ENCODE measurements at regions not wholly inside any gene's neighbourhood (a gene's known extent, or its start where the extent isn't known, plus 50 kb on each side); places are given as distances from the start of the nearest gene placed in this dataset.

DNA sequence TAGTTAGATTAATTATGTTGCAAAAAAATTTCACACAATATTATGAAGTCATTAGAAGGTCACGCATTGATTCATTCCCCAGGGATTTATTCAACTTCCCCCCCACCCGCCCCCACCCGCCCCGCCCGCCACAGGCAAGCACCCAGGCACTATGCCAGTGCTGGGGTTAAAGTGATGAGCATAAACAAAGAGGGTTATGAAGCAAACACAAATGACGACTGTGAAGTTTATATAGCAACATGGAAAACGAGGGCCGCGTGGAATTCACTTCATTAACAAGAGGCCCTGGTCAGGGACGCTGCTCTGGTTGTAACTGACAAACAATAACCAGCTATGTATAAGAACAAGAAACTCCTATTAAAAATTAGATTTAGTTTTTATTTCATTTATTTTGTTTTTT lies 656.5 kb upstream of the COBL start:
- Histone ChIP-seq H3K27ac (ENCODE audit: insufficient read depth in 1 of 2, low read depth in 1 of 2, low read length in 2 of 2, poor library complexity in 1 of 2, severe bottlenecking in 2 of 2) (no peak overlapping the region), H3K4me3 (ENCODE audit: control insufficient read depth in 1 of 7, extremely low read depth in 1 of 7, insufficient read depth in 4 of 7, low read depth in 2 of 7, low read length in 6 of 7) (no peak overlapping the region), H3K4me1 (ENCODE audit: control extremely low read depth in 1 of 4, control insufficient read depth in 4 of 4, insufficient read depth in 4 of 4, low read length in 3 of 4) (no peaks in the 10 kb centered on the region), H3K36me3 (ENCODE audit: control insufficient read depth in 4 of 4, insufficient read depth in 4 of 4, low read length in 3 of 4) (no peaks in the 10 kb centered on the region), H3K9me3 (ENCODE audit: control extremely low read depth in 1 of 5, control insufficient read depth in 4 of 5, insufficient read depth in 2 of 5, low read depth in 1 of 5, low read length in 4 of 5) (no peaks in the 10 kb centered on the region), H3K27me3 (replicated peaks in 2 of 5; ENCODE audit: control insufficient read depth in 4 of 5, insufficient read depth in 5 of 5, low read length in 4 of 5) (no peaks in the 10 kb centered on the region)
- ChIA-PET POLR2A (no interaction called here), CTCF (interaction anchor here (1.2 kb wide), 1 partner anchor 45 kb away, joined by 4 read pairs; no protein-coding TSS in a partner anchor)
- no peak for DNase-seq
- no CpG with 5 or more reads among the region's 10 CpGs for WGBS (ENCODE audit: insufficient coverage)

DNA sequence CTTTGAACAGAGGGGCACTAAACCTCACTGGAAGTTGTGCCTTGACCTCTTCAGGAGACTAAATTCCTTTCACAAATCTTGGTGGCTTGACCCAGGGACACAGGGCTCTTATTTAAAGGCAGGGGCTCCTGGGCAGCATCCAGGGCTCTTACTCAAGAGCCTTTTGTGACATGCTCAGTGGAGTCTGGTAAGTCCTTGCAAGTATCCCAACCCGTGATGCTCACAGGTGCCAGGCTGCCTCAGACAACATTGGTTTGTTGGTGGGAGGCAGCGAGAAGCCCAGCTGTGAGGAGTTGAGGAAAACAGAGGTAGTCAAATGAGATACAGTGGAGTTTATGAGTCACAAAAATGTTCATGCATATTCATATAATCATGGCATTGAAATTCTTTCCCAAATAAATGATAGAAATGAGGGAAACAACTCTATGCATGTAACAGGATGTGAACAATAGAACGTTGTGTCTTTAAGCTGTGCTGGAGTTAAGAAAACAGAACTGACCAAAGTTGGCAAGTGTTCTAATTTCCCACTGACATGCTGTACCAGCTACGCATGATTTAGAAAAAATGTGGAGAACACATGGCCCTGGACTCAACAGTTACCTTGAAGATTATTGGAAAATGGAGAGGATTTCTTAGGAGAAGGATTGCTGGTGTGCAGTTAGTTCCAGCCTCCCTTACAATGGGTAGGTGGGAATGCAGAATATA lies 654.5 kb upstream of the COBL start:
- no peak overlapping the region for H3K4me3 ChIP-seq (ENCODE audit: control insufficient read depth in 1 of 7, extremely low read depth in 1 of 7, insufficient read depth in 4 of 7, low read depth in 2 of 7, low read length in 6 of 7)
- POLR2A ChIA-PET: no interaction called here
- H3K4me1 ChIP-seq (ENCODE audit: control extremely low read depth in 1 of 4, control insufficient read depth in 4 of 4, insufficient read depth in 4 of 4, low read length in 3 of 4): no peaks in the 10 kb centered on the region
- H3K27me3 ChIP-seq (replicated peaks in 2 of 5; ENCODE audit: control insufficient read depth in 4 of 5, insufficient read depth in 5 of 5, low read length in 4 of 5): no peaks in the 10 kb centered on the region
- no peak for DNase-seq
- no peaks in the 10 kb centered on the region for H3K36me3 ChIP-seq (ENCODE audit: control insufficient read depth in 4 of 4, insufficient read depth in 4 of 4, low read length in 3 of 4)
- WGBS (ENCODE audit: insufficient coverage): 50% methylated on average over 1 of the region's 4 CpGs
- no peak overlapping the region for H3K27ac ChIP-seq (ENCODE audit: insufficient read depth in 1 of 2, low read depth in 1 of 2, low read length in 2 of 2, poor library complexity in 1 of 2, severe bottlenecking in 2 of 2)
- CTCF ChIA-PET: interaction anchor here (0.8 kb wide), 1 partner anchor 10 kb away, joined by 3 read pairs; no protein-coding TSS in a partner anchor
- no peaks in the 10 kb centered on the region for H3K9me3 ChIP-seq (ENCODE audit: control extremely low read depth in 1 of 5, control insufficient read depth in 4 of 5, insufficient read depth in 2 of 5, low read depth in 1 of 5, low read length in 4 of 5)

DNA sequence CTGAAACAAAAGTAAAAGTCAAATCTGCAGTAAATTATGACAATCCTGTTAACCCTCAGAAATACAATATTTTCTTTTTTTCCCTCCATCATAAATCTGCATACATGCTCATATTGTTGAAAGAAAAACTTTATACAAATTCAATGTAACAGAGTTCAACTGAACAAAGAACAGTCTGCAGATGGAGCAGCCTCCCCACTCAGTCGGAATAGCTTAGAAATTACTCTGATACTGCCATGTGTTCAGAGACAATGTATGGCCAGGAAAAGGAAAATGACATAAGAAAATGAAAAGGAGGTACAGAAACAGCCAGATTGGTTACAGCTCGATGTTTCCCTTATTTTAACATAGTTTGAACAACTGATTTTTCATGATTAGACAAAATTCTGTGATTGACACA lies 651.9 kb upstream of the COBL start:
- no peak for DNase-seq
- Histone ChIP-seq H3K36me3 (ENCODE audit: control insufficient read depth in 4 of 4, insufficient read depth in 4 of 4, low read length in 3 of 4) (no peaks in the 10 kb centered on the region), H3K9me3 (ENCODE audit: control extremely low read depth in 1 of 5, control insufficient read depth in 4 of 5, insufficient read depth in 2 of 5, low read depth in 1 of 5, low read length in 4 of 5) (no peaks in the 10 kb centered on the region), H3K4me3 (ENCODE audit: control insufficient read depth in 1 of 7, extremely low read depth in 1 of 7, insufficient read depth in 4 of 7, low read depth in 2 of 7, low read length in 6 of 7) (no peak overlapping the region), H3K27me3 (replicated peaks in 2 of 5; ENCODE audit: control insufficient read depth in 4 of 5, insufficient read depth in 5 of 5, low read length in 4 of 5) (no peaks in the 10 kb centered on the region), H3K27ac (ENCODE audit: insufficient read depth in 1 of 2, low read depth in 1 of 2, low read length in 2 of 2, poor library complexity in 1 of 2, severe bottlenecking in 2 of 2) (no peak overlapping the region), H3K4me1 (ENCODE audit: control extremely low read depth in 1 of 4, control insufficient read depth in 4 of 4, insufficient read depth in 4 of 4, low read length in 3 of 4) (no peaks in the 10 kb centered on the region)
- WGBS (ENCODE audit: insufficient coverage): 79% methylated on average over 2 of the region's 2 CpGs
- CTCF ChIA-PET: no interaction called here
- POLR2A ChIA-PET: no interaction called here

GRCh38 chr7:51965454-51965853 lies 648.8 kb upstream of the COBL start:
- H3K9me3 ChIP-seq (ENCODE audit: control extremely low read depth in 1 of 5, control insufficient read depth in 4 of 5, insufficient read depth in 2 of 5, low read depth in 1 of 5, low read length in 4 of 5): no peaks in the 10 kb centered on the region
- H3K4me3 ChIP-seq (ENCODE audit: control insufficient read depth in 1 of 7, extremely low read depth in 1 of 7, insufficient read depth in 4 of 7, low read depth in 2 of 7, low read length in 6 of 7): no peak overlapping the region
- no peaks in the 10 kb centered on the region for H3K4me1 ChIP-seq (ENCODE audit: control extremely low read depth in 1 of 4, control insufficient read depth in 4 of 4, insufficient read depth in 4 of 4, low read length in 3 of 4)
- no peak for DNase-seq
- ChIA-PET CTCF (no interaction called here), POLR2A (no interaction called here)
- no peaks in the 10 kb centered on the region for H3K27me3 ChIP-seq (replicated peaks in 2 of 5; ENCODE audit: control insufficient read depth in 4 of 5, insufficient read depth in 5 of 5, low read length in 4 of 5)
- WGBS (ENCODE audit: insufficient coverage): 21% methylated on average over 3 of the region's 5 CpGs
- no peaks in the 10 kb centered on the region for H3K36me3 ChIP-seq (ENCODE audit: control insufficient read depth in 4 of 4, insufficient read depth in 4 of 4, low read length in 3 of 4)
- H3K27ac ChIP-seq (ENCODE audit: insufficient read depth in 1 of 2, low read depth in 1 of 2, low read length in 2 of 2, poor library complexity in 1 of 2, severe bottlenecking in 2 of 2): no peak overlapping the region

DNA sequence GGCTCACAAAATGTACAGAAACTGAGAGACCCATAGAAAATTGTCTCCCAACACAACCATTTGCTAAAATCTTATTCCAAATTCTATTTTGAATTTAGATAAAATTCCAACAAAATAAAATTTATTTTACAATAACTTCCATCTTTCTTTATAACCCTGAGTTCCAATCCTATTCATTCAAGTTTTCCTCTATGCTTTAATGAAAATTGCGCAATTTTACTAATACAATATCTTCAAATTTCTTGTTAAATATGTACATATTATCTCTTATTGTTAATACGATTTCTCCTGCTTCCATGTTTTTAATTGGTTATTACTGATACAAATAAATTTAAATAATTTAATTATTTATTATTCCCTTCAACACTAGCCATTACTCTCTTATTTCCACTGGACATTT lies 645.2 kb upstream of the COBL start:
- no CpG with 5 or more reads among the region's 2 CpGs for WGBS (ENCODE audit: insufficient coverage)
- no peaks in the 10 kb centered on the region for H3K36me3 ChIP-seq (ENCODE audit: control insufficient read depth in 4 of 4, insufficient read depth in 4 of 4, low read length in 3 of 4)
- no peak overlapping the region for H3K4me3 ChIP-seq (ENCODE audit: control insufficient read depth in 1 of 7, extremely low read depth in 1 of 7, insufficient read depth in 4 of 7, low read depth in 2 of 7, low read length in 6 of 7)
- CTCF ChIA-PET: no interaction called here
- POLR2A ChIA-PET: no interaction called here
- no peaks in the 10 kb centered on the region for H3K9me3 ChIP-seq (ENCODE audit: control extremely low read depth in 1 of 5, control insufficient read depth in 4 of 5, insufficient read depth in 2 of 5, low read depth in 1 of 5, low read length in 4 of 5)
- H3K27me3 ChIP-seq (replicated peaks in 2 of 5; ENCODE audit: control insufficient read depth in 4 of 5, insufficient read depth in 5 of 5, low read length in 4 of 5): no peaks in the 10 kb centered on the region
- DNase-seq: no peak
- H3K27ac ChIP-seq (ENCODE audit: insufficient read depth in 1 of 2, low read depth in 1 of 2, low read length in 2 of 2, poor library complexity in 1 of 2, severe bottlenecking in 2 of 2): no peak overlapping the region
- no peaks in the 10 kb centered on the region for H3K4me1 ChIP-seq (ENCODE audit: control extremely low read depth in 1 of 4, control insufficient read depth in 4 of 4, insufficient read depth in 4 of 4, low read length in 3 of 4)

DNA sequence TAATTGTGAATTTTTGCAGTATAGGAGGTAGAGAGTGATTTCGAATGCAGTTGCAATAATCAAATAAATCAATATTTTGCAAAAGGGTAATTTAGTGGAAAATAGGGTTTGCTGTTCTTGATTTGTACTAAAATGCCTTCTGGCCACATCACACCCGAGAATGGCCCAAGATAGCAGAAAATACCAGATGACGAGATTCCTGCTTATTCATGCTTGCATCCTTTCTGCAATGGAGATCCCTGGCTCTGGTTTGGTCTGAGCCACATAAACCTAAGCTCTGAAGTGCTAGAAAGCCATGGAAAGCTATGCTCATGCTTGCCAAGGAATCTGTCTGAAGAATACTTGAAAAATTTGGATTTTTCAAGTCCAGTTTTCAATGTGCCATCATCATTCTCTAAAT lies 634.2 kb upstream of the COBL start:
- Histone ChIP-seq H3K9me3 (ENCODE audit: control extremely low read depth in 1 of 5, control insufficient read depth in 4 of 5, insufficient read depth in 2 of 5, low read depth in 1 of 5, low read length in 4 of 5) (no peaks in the 10 kb centered on the region), H3K36me3 (ENCODE audit: control insufficient read depth in 4 of 4, insufficient read depth in 4 of 4, low read length in 3 of 4) (no peaks in the 10 kb centered on the region), H3K27me3 (replicated peaks in 2 of 5; ENCODE audit: control insufficient read depth in 4 of 5, insufficient read depth in 5 of 5, low read length in 4 of 5) (no peaks in the 10 kb centered on the region), H3K4me1 (ENCODE audit: control extremely low read depth in 1 of 4, control insufficient read depth in 4 of 4, insufficient read depth in 4 of 4, low read length in 3 of 4) (no peaks in the 10 kb centered on the region), H3K4me3 (ENCODE audit: control insufficient read depth in 1 of 7, extremely low read depth in 1 of 7, insufficient read depth in 4 of 7, low read depth in 2 of 7, low read length in 6 of 7) (no peak overlapping the region), H3K27ac (ENCODE audit: insufficient read depth in 1 of 2, low read depth in 1 of 2, low read length in 2 of 2, poor library complexity in 1 of 2, severe bottlenecking in 2 of 2) (no peak overlapping the region)
- ChIA-PET CTCF (no interaction called here), POLR2A (interaction anchor here (0.6 kb wide), 1 partner anchor 908 kb away, joined by 3 read pairs; no protein-coding TSS in a partner anchor)
- DNase-seq: no peak
- 61% methylated on average over 2 of the region's 3 CpGs for WGBS (ENCODE audit: insufficient coverage)

- CTCF ChIA-PET: no interaction called here
- no peaks in the 10 kb centered on the region for H3K36me3 ChIP-seq (ENCODE audit: control insufficient read depth in 4 of 4, insufficient read depth in 4 of 4, low read length in 3 of 4)
- POLR2A ChIA-PET: no interaction called here
- no peak overlapping the region for H3K4me3 ChIP-seq (ENCODE audit: control insufficient read depth in 1 of 7, extremely low read depth in 1 of 7, insufficient read depth in 4 of 7, low read depth in 2 of 7, low read length in 6 of 7)
- no peak for DNase-seq
- 20% methylated on average over 2 of the region's 9 CpGs for WGBS (ENCODE audit: insufficient coverage)
- no peaks in the 10 kb centered on the region for H3K27me3 ChIP-seq (replicated peaks in 2 of 5; ENCODE audit: control insufficient read depth in 4 of 5, insufficient read depth in 5 of 5, low read length in 4 of 5)
- H3K4me1 ChIP-seq (ENCODE audit: control extremely low read depth in 1 of 4, control insufficient read depth in 4 of 4, insufficient read depth in 4 of 4, low read length in 3 of 4): no peaks in the 10 kb centered on the region
- H3K27ac ChIP-seq (ENCODE audit: insufficient read depth in 1 of 2, low read depth in 1 of 2, low read length in 2 of 2, poor library complexity in 1 of 2, severe bottlenecking in 2 of 2): no peak overlapping the region
- H3K9me3 ChIP-seq (ENCODE audit: control extremely low read depth in 1 of 5, control insufficient read depth in 4 of 5, insufficient read depth in 2 of 5, low read depth in 1 of 5, low read length in 4 of 5): no peaks in the 10 kb centered on the region
Observed at GRCh38 chr7:51949726-51950644, 633.4 kb upstream of the COBL start.
